ENCODE measurements at regions not wholly inside any gene's neighbourhood (a gene's known extent, or its start where the extent isn't known, plus 50 kb on each side); places are given as distances from the start of the nearest gene placed in this dataset.

DNA sequence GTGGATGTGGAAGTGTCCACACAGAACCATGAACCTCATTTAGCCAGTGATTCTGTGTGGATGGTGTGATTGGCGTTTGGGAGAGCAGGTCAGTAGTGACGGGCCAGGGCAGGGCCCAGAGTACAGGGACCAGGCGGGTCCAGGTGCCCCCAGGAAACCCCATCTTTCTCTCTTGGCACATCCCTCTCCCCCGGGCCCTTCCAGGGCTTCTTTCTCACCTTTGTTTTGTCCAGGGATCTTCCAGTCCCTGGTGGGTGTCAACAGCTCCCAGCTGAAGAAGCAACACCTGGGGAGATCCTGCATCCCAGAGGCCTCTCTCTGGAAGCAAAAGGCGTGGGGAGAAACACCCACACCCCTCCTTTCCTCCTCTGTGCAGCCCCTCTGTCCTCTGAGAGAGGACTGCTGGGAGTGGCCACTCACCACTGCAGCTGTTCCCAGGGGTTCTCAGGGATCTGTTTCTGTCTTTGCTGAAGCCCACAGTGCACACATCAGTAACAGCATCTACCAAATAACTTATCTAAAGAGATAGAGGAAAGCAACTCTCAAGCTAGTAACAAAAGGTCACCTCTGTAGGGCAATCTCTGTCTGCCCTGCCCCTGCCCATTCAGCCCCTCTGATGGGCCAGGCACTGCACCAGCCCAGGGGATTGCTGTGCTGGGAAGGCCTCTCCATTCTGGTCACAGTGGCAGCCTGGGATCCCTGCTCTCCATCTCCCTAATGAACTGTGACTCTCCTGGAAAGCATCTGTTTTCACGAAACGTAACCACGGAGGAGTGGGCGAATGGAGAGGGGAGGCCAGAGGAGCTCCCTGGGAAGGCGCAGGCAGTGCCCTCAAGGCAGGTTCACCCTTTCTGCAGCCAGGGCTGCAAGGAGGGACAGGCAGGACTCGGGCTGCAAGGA, 98.3 kb upstream of the ALDH1A3 start:
- Histone ChIP-seq H3K79me1 (replicated peaks; ENCODE audit: low read length, poor library complexity, severe bottlenecking) (no peaks in the 10 kb centered on the region), H2BK15ac (ENCODE audit: low read depth, poor library complexity, severe bottlenecking) (no peak overlapping the region), H2BK120ac (ENCODE audit: low read depth, low read length) (no peak overlapping the region), H3K18ac (ENCODE audit: low read depth in 1 of 2, low read length in 2 of 2) (no peak overlapping the region), H4K91ac (ENCODE audit: low read length) (no peak overlapping the region), H3K4me1 (ENCODE audit: control insufficient read depth, insufficient read depth, low read depth, low read length) (no peaks in the 10 kb centered on the region), H3K36me3 (ENCODE audit: control insufficient read depth in 1 of 2, insufficient read depth in 2 of 2, low read depth in 1 of 2, low read length in 2 of 2) (no peaks in the 10 kb centered on the region), H3K4me3 (ENCODE audit: insufficient read depth in 1 of 2, low read depth in 1 of 2, low read length in 2 of 2) (no peak overlapping the region), H2BK12ac (ENCODE audit: low read length in 2 of 2) (no peak overlapping the region), H3K23ac (ENCODE audit: low read length in 2 of 2) (no peak overlapping the region), H3K9me3 (ENCODE audit: control insufficient read depth, low read length) (no peaks in the 10 kb centered on the region), H2AK5ac (ENCODE audit: low read length, severe bottlenecking) (no peak overlapping the region), H3K14ac (ENCODE audit: low read length in 2 of 2) (no peak overlapping the region), H3K27me3 (ENCODE audit: control insufficient read depth in 1 of 2, insufficient read depth in 1 of 2, low read length in 2 of 2) (no peaks in the 10 kb centered on the region), H3K4me2 (ENCODE audit: low read length, poor library complexity, severe bottlenecking) (no peak overlapping the region), H3K4ac (ENCODE audit: low read depth in 1 of 2, low read length in 2 of 2) (no peak overlapping the region), H4K8ac (ENCODE audit: low read length) (no peak overlapping the region), H2BK5ac (ENCODE audit: low read depth, low read length, poor library complexity, severe bottlenecking) (no peak overlapping the region), H3K27ac (ENCODE audit: low read length, poor library complexity, severe bottlenecking) (no peak overlapping the region), H2AFZ (ENCODE audit: low read depth, low read length) (no peak overlapping the region), H3K9ac (ENCODE audit: low read length) (no peak overlapping the region)
- DNase-seq: no peak
- WGBS: 85% methylated on average over 11 of the region's 11 CpGs

DNA sequence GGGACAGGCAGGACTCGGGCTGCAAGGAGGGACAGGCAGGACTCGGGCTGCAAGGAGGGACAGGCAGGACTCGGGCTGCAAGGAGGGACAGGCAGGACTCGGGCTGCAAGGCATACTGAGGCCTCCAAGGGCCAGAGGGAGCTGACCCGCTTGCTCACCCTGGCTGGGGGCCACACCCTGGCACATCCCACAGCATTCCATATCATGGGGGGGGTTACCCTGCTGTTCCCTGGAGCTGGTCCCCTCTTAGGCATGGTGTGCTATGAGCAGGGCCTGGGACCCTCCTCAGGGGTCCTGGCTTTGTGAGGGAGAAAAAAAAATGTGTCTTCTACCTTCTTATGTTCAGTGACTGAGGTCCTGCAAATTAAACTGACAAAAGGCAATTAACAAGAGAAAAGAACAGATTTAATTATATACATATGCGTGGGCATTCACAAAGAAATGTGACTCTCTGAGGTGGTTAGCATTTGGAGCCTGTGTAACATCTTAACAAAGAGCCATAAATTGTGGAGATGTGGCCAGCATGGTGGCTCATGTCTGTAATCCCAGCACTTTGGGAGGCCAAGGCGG, 97.6 kb upstream of the ALDH1A3 start:
- no peak overlapping the region for H2AK5ac ChIP-seq (ENCODE audit: low read length, severe bottlenecking)

GRCh38 chr15:100783291-100783690, 96.3 kb upstream of the ALDH1A3 start:
- Histone ChIP-seq H3K14ac (ENCODE audit: low read length in 2 of 2) (no peak overlapping the region), H3K27me3 (ENCODE audit: control insufficient read depth in 1 of 2, insufficient read depth in 1 of 2, low read length in 2 of 2) (peaks cover 0 to 5% of the 10 kb centered on the region in 2 experiments), H3K27ac (ENCODE audit: low read length, poor library complexity, severe bottlenecking) (no peak overlapping the region), H3K23ac (ENCODE audit: low read length in 2 of 2) (no peak overlapping the region), H2BK15ac (ENCODE audit: low read depth, poor library complexity, severe bottlenecking) (no peak overlapping the region), H2BK120ac (ENCODE audit: low read depth, low read length) (no peak overlapping the region), H2AFZ (ENCODE audit: low read depth, low read length) (no peak overlapping the region), H2AK5ac (ENCODE audit: low read length, severe bottlenecking) (no peak overlapping the region), H3K9me3 (ENCODE audit: control insufficient read depth, low read length) (no peaks in the 10 kb centered on the region), H3K79me1 (replicated peaks; ENCODE audit: low read length, poor library complexity, severe bottlenecking) (no peaks in the 10 kb centered on the region), H2BK5ac (ENCODE audit: low read depth, low read length, poor library complexity, severe bottlenecking) (no peak overlapping the region), H3K18ac (ENCODE audit: low read depth in 1 of 2, low read length in 2 of 2) (no peak overlapping the region), H4K8ac (ENCODE audit: low read length) (no peak overlapping the region), H3K36me3 (ENCODE audit: control insufficient read depth in 1 of 2, insufficient read depth in 2 of 2, low read depth in 1 of 2, low read length in 2 of 2) (no peaks in the 10 kb centered on the region), H3K4me2 (ENCODE audit: low read length, poor library complexity, severe bottlenecking) (no peak overlapping the region), H3K4me3 (ENCODE audit: insufficient read depth in 1 of 2, low read depth in 1 of 2, low read length in 2 of 2) (no peak overlapping the region), H3K9ac (ENCODE audit: low read length) (no peak overlapping the region), H4K91ac (ENCODE audit: low read length) (no peak overlapping the region), H3K4me1 (ENCODE audit: control insufficient read depth, insufficient read depth, low read depth, low read length) (no peaks in the 10 kb centered on the region), H2BK12ac (ENCODE audit: low read length in 2 of 2) (no peak overlapping the region), H3K4ac (ENCODE audit: low read depth in 1 of 2, low read length in 2 of 2) (no peak overlapping the region)
- DNase-seq: no peak
- 91% methylated on average over 7 of the region's 7 CpGs for WGBS

More for the DNA sequence above, 97.6 kb upstream of the ALDH1A3 start:
- no peaks in the 10 kb centered on the region for H3K27me3 ChIP-seq (ENCODE audit: control insufficient read depth in 1 of 2, insufficient read depth in 1 of 2, low read length in 2 of 2)
- peak overlapping the region in 1 of 2 experiments; percentile 76 for H3K14ac ChIP-seq (ENCODE audit: low read length in 2 of 2)
- no peak overlapping the region for H3K4me3 ChIP-seq (ENCODE audit: insufficient read depth in 1 of 2, low read depth in 1 of 2, low read length in 2 of 2)
- DNase-seq: no peak
- no peaks in the 10 kb centered on the region for H3K79me1 ChIP-seq (replicated peaks; ENCODE audit: low read length, poor library complexity, severe bottlenecking)
- H3K23ac ChIP-seq (ENCODE audit: low read length in 2 of 2): no peak overlapping the region
- no peak overlapping the region for H2BK120ac ChIP-seq (ENCODE audit: low read depth, low read length)
- H3K4me2 ChIP-seq (ENCODE audit: low read length, poor library complexity, severe bottlenecking): no peak overlapping the region
- no peak overlapping the region for H2BK12ac ChIP-seq (ENCODE audit: low read length in 2 of 2)
- no peak overlapping the region for H4K91ac ChIP-seq (ENCODE audit: low read length)
- H3K27ac ChIP-seq (ENCODE audit: low read length, poor library complexity, severe bottlenecking): no peak overlapping the region
- H3K36me3 ChIP-seq (ENCODE audit: control insufficient read depth in 1 of 2, insufficient read depth in 2 of 2, low read depth in 1 of 2, low read length in 2 of 2): no peaks in the 10 kb centered on the region
- H2AFZ ChIP-seq (ENCODE audit: low read depth, low read length): no peak overlapping the region
- no peaks in the 10 kb centered on the region for H3K4me1 ChIP-seq (ENCODE audit: control insufficient read depth, insufficient read depth, low read depth, low read length)
- H3K9me3 ChIP-seq (ENCODE audit: control insufficient read depth, low read length): no peaks in the 10 kb centered on the region
- no peak overlapping the region for H3K9ac ChIP-seq (ENCODE audit: low read length)
- no peak overlapping the region for H4K8ac ChIP-seq (ENCODE audit: low read length)
- H2BK15ac ChIP-seq (ENCODE audit: low read depth, poor library complexity, severe bottlenecking): no peak overlapping the region
- 94% methylated on average over 6 of the region's 7 CpGs for WGBS
- no peak overlapping the region for H3K18ac ChIP-seq (ENCODE audit: low read depth in 1 of 2, low read length in 2 of 2)
- no peak overlapping the region for H3K4ac ChIP-seq (ENCODE audit: low read depth in 1 of 2, low read length in 2 of 2)
- no peak overlapping the region for H2BK5ac ChIP-seq (ENCODE audit: low read depth, low read length, poor library complexity, severe bottlenecking)

DNA sequence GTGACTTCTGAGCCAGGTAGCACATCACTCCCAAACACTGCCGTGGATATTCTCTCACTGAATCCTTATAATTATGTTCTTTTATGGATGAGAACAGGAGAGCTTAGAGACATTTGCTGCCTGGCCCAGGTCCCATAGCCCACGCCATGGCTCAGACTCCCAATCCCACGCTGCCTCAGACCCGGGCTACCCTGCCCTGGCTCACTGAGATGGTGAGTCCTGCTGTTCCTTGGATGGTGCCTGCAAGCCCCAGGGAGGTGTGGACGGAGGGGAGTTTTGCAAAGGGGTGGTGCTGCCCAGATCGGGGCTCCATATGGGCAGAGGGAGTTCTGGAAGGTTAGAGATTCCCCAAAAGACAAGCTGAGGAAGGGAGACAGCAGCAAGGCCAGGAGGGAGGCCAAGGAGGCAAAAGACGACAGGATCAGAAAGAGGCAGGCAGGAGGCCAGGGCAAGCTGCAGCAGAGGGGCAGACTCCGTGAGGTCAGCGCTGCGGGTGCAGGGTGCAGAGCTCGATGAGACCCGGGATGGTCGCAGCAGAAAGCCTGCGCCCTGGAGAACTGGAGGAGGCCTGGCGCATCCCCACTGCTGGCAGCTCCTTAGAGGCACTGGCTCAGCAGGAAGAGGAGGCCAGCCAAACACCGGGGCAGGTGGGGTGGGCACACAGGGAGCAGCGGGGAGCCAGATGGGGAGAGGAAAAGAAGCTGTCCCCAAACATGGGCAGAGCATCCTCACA, 95.7 kb upstream of the ALDH1A3 start:
- Histone ChIP-seq H3K27ac (ENCODE audit: low read length, poor library complexity, severe bottlenecking) (no peak overlapping the region), H2BK12ac (ENCODE audit: low read length in 2 of 2) (no peak overlapping the region), H3K4me2 (ENCODE audit: low read length, poor library complexity, severe bottlenecking) (no peak overlapping the region), H4K8ac (ENCODE audit: low read length) (no peak overlapping the region), H2BK120ac (ENCODE audit: low read depth, low read length) (no peak overlapping the region), H3K4me1 (ENCODE audit: control insufficient read depth, insufficient read depth, low read depth, low read length) (no peaks in the 10 kb centered on the region), H3K36me3 (ENCODE audit: control insufficient read depth in 1 of 2, insufficient read depth in 2 of 2, low read depth in 1 of 2, low read length in 2 of 2) (no peaks in the 10 kb centered on the region), H3K27me3 (ENCODE audit: control insufficient read depth in 1 of 2, insufficient read depth in 1 of 2, low read length in 2 of 2) (peaks cover 0 to 9% of the 10 kb centered on the region in 2 experiments), H2BK5ac (ENCODE audit: low read depth, low read length, poor library complexity, severe bottlenecking) (no peak overlapping the region), H3K79me1 (replicated peaks; ENCODE audit: low read length, poor library complexity, severe bottlenecking) (no peaks in the 10 kb centered on the region), H3K9ac (ENCODE audit: low read length) (no peak overlapping the region), H2AFZ (ENCODE audit: low read depth, low read length) (no peak overlapping the region), H3K14ac (ENCODE audit: low read length in 2 of 2) (no peak overlapping the region), H3K4me3 (ENCODE audit: insufficient read depth in 1 of 2, low read depth in 1 of 2, low read length in 2 of 2) (no peak overlapping the region), H3K9me3 (ENCODE audit: control insufficient read depth, low read length) (no peaks in the 10 kb centered on the region), H3K4ac (ENCODE audit: low read depth in 1 of 2, low read length in 2 of 2) (no peak overlapping the region), H2BK15ac (ENCODE audit: low read depth, poor library complexity, severe bottlenecking) (no peak overlapping the region), H3K18ac (ENCODE audit: low read depth in 1 of 2, low read length in 2 of 2) (no peak overlapping the region), H4K91ac (ENCODE audit: low read length) (no peak overlapping the region), H2AK5ac (ENCODE audit: low read length, severe bottlenecking) (no peak overlapping the region), H3K23ac (ENCODE audit: low read length in 2 of 2) (no peak overlapping the region)
- no peak for DNase-seq
- 91% methylated on average over 16 of the region's 17 CpGs for WGBS

All from mesenchymal stem cell (in vitro differentiated cells and primary cell).